ENCODE measurements at regions not wholly inside any gene's neighbourhood (a gene's known extent, or its start where the extent isn't known, plus 50 kb on each side); places are given as distances from the start of the nearest gene placed in this dataset.
A peak's percentile ranks its signal among the peaks of the same experiment; 100 is the strongest.

DNA sequence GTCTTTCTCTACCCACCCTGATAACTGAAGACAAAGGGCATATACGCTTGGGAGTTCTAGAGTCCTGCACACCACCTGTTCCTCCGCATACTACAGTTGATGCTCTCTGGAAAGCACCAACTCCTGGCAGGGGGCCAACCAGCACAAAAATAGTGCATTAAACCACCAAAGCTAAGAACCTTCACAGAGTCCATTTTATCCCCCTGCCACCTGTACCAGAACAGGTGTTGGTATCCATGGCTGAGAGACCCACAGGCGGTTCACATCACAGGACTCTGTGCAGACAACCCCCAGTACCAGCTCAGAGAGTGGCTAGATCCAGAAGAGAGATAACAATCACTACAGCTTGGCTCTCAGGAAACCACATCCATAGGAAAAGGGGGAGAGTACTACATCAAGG lies 114.4 kb upstream of the POU1F1 start:
- no peak for DNase-seq

DNA sequence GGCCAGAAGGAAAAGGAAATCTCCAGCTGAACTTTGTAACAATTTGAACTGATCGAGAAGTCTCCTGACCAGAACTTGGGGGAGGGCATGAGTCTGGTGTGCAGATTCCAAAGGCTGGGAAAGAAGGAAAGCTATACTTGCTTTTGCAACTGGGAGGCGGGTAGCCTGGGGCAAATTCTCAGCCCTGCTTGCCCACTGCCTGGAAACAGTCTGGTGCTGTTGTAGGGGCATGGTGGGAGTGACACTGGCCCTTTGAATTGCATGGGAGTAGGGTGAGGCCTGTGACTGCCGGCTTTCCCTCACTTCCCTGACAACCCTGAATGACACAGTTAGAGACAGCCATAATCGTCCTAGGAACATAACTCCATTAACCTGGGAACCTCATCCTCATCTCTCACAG lies 114.0 kb upstream of the POU1F1 start:
- DNase-seq = no peak

DNA sequence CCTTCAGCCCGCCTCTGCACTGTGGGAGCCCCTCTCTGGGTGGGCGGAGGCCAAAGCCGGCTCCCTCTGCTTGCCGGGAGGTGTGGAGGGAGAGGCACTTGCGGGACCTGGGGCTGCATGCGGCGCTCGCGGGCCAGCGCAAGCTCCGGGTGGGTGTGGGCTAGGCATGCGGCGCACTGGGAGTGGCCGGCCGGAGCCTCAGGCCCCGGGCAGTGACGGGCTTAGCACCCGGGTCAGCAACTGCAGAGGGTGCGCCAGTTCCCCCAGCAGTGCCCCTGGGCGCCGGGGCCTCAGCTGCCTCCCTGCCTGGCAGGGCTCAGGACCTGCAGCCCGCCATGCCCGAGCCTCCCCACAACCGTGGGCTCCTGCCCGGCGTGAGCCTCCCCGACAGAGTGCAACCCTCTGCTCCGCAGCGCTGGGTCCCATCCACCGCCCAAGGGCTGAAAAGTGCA lies 98.9 kb upstream of the POU1F1 start:
- no peak for DNase-seq

DNA sequence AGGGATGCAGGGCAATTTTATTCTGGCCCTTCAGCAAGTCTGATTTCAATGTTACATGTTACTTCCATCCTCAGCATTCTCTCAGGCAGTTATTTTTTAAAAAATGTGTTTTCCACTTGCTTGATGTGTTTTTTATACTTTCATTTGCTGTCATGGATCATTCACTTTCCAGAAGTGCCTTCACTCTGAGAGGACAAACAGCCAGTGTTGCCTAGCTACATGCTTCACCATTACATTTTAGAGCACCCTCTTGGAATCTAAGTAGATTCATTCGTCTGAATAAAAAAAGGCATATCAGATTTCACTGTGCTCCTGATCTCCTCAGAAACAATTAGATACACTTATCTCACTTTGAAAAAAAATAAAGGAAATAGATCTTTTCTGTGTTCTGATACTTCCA lies 93.6 kb upstream of the POU1F1 start:
- no peak for DNase-seq

DNA sequence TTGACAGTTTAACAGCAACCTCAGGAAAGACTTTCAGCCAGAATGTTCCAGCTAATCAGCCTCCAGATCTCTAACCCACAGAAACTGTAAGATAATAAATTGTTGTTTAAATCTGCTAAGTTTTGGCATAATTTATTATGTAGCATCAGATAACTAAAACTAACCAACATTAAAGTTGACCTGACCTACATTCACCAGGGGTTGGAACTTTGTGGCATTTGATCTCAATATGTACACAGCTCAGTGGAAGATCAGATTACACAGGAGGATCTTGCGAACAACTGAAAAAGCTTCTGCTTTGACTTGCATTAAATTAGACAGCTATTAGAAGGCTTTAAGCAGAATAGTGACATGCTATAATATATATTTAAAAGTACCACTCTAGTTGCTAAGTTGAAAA lies 91.4 kb upstream of the POU1F1 start:
- no peak for DNase-seq

DNA sequence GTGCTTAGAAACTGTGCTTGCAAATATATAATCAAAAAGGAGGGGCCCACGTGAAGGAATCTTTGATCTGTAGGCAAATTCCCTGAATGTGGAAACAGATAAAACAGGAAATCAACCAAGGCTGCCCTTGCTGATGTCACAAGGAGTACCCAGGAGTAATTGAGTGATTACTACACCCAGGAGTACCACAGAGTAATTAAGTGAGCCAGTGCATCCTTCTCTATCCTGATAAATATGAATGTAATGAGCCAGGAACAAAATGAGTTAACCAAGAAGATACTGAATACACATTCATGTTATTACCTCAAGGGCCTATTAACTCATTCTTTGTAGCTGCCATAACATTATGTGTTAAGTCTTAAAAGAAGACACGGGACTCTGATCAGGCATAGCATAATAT lies 87.3 kb upstream of the POU1F1 start:
- DNase-seq = no peak

DNA sequence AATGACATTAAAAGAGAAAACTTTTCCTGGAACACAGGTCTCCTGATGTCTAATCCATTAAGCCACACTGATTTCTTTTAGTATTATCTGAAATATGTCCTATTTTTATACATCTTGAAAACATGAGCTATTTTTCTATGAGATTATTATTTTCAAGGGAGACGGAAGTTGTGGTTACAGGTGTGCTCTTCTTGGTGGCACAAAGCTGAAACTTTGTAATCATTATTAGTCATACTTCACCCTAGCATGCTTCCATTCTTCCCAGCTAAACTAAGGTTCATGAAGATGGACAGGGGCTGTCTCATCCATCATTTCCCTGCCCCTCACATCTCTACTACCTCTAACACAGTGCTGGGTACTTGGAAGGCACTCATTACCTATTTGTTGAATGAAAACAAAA lies 85.6 kb upstream of the POU1F1 start:
- DNase-seq = no peak

DNA sequence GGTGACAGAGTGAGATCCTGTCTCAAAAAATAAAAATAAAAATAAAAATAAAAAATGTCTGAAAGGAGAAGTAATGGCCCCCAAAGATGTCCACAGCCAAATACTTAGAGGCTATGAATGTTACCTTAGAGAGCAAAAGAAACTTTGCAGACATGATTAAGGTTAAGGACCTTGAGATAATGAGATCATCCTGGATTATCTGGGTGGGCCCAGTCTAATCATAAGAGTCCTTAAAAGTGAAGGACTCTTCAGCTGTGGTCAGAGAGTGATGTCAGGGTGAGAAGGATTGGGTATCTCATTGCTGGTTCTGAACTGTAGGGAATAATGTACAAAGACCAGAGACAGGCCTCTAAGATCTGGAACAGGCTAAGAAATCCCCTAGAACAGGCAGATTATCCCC lies 84.9 kb upstream of the POU1F1 start:
- no peak for DNase-seq

DNA sequence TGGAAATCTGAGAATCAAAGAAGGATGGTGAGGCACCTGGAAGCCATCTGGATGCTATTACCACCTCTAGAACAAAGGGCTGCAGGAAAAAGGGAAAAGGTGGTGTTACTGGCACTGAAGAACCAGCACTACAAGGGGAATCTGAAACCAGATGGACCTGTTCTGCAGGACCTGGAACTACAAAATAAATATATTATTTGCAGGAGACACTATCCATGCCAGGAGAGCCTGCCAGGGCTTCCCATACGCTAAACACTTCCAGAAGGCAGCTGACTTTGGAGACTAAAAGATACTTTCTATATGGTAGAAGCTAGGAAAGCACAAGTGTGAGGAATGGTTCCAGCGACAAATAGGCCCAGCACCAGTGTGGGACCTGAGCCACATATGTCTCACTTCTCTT lies 83.4 kb upstream of the POU1F1 start:
- DNase-seq = no peak

DNA sequence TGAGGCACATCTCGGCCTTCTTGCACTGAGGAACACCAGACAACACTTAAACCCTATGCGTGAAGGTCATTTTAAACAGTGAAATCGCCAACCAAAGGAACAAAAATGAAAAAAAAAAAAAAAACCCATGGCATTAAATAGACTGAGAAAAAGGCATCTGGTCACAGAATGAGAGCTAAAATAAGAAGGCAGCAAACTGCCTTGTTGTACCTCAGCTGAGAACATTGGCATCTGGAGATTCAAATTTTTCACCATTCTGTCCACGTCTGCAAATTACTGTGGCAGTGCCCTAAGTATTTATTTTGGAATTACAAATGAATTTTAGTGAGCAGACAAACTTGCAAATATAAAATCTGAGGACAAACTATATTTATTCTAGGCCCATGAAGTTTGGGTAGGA lies 82.6 kb upstream of the POU1F1 start:
- no peak for DNase-seq

DNA sequence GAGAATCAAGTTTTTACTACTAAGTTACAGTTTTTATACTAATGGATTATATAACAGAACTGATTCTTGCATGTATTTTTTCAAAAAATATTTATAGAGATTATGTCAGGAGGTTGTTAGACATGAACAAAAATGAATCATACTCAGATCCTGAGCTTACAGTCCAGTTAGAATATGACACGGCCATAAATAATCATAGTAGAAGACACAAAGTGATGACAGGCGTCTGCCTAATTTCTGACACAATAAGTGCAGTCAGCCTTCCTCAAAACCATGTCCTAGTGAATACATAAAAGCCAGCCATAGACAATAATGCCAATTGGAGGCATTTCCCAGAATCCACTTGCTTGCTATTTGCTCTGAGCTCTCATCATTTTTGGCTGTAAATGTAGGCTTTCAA lies 81.7 kb upstream of the POU1F1 start:
- no peak for DNase-seq

DNA sequence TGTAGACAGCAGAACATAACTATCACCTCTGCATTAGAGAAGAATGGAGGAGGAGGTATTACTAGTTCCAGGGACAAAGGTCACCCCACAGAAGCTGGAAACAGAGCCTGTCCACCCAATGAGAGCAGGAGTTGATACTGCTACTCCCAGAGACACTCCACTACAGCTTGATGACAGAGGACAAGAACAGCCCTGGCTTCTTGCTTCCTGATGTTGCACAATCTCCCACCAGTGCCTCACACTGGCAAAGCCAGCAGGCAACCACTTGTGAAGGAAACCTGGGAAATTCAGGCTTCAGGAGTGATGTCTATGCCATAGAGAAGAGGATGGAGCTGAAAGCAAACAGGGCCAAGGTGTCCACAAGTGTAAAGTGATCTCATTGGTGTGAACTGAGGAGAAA lies 78.0 kb upstream of the POU1F1 start:
- DNase-seq = no peak

DNA sequence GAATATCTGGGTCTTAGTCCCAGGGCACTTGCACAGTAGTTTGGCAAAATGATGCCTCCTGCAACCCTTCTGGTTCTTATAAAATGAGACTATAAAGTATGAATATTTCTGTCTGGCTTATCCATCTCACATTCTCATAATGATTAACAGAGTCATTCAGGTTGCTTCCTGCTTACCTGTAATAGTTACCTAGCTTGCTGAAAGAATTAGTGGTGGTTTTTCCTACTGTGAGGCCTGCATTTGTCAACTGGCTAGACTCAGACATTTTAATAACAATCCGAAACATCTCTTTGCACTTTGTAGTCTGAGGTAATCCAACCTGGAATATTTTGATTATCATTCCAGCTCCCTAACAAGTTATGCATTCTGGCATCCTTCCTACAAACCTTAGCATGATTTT lies 75.6 kb upstream of the POU1F1 start:
- DNase-seq = no peak

DNA sequence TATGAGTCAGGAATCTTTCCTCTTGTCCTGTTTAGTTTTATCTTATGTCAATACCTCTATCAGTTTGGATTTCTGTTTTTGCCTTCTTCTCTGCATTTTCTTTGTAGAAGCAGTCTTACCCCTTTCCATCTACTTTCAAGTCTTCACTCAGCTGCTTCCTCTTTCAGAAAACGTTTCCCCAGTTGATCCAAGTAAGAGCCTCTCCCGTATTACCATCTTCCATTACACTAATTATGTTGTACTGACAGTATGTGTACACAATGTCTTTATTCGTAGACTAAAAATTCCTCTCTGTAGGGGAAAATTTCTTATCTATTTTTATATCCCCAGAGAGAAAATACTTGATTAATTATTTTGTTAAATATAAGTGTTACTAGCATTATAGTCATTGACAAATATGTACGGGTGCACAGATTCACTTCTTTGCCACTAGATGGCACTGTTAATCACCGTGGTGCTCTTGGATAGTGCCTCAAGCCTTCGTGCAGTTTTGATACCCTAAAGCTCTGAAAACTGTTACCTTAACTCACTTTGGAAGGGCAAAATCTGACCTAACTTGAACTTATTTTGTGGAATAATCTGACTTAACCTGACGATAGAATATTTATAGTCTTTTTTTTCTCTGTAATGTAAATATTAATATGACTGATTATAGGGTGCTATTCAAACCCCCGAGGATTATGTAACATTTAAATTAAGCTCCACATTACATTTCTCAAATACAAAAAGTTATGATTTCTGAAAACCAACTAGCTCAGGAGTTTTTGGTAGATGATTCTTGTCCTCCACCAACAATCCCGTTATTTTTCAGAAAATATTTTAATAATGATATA lies 74.2 kb upstream of the POU1F1 start:
- DNase-seq = peak; percentile 38 to 79

DNA sequence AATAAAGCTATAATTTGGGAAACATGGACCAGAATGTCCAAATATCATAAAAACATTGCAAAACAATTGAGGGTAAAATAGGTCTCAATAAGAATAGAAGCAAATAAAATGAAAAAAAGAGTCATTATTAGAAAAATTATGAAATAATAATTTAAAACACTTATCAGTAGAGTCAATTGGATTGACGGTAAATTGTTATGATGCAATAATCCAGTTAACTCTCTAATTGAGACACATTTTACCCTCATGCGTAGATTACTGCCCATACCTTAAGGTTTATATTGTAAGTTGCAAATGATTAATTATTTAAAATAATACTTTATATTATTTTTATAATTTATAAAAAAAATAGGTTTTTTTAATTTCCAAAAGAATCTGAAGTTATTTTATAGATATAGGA lies 73.4 kb upstream of the POU1F1 start:
- DNase-seq = no peak

DNA sequence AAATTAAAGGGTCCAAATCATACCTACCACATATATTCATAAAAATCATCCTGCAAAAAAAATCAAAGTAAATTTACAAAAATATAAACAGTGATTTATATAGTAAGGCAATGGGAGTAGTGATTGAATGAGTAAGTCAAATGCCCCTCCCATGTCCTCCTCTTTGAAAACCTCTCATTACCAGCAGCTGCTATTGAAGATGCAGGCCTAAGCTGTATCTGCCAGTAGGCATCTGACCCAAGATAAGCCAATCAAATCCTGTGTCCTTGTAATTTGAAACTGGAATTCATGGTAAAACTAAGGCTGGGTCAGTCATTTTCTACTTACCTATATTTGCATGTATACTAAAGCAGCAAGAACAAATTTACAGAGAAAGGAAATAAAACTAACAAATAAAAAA lies 60.4 kb upstream of the POU1F1 start:
- no peak for DNase-seq

DNA sequence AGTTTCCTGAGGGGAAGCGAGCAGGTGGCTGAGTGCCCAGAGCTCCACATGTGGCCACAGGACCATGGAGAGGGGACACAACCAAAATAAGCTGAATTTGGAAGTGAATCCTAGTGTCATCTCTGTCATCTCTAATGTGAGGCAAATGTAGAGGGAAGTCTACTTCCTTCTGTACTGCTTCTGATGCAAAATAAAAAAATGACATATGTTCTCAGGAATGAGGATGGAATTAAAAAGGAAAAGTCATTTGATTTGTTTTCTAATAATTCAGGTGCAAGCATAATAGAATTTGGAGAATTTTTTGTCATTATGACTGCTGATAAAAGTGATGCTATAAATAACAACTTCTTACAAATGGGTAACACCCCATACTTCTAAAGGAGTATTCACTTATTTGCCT lies 59.5 kb upstream of the POU1F1 start:
- DNase-seq = no peak

DNA sequence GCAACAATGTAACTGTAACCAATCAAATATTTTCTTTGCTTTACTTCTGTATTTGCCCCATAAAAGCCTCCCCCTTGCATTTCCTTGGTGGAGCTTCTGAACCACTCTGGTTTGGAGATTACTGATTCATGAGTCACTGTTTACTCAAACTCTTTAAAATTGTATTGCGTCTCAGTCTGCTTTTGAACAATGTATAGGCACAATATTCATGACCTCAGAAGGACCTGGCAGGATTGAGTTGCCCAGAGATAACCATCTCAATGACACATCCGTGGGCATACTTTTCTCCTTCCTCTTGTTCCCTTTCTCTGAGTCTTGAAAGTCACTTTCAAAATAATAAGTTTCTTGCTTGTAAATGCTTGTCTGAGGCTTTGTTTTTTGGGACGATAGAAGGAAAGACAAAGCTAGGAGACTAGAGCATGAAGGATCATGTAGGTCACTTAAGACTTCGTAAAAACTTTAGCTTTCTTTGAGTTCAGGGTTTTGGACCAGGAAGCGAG lies 57.1 kb upstream of the POU1F1 start:
- DNase-seq = no peak

DNA sequence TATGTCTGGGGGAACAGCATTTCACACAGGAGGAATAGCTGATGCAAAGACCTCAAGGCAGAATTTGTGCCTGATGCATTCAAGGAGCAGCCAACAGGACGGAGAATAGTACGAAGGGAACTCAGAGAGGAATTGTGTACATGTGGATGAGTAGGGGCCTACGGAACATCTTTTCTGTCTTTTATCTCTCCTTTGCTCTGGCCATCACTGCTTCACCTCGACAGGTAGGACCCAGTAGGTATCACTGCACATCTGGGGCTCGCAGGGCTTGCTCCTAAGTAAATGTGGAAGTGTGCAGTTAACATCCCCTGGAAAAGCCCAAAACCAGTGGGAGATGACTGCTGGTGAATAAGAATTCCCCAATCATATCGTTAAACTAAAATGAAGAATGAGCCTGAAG lies 56.4 kb upstream of the POU1F1 start:
- DNase-seq = no peak

DNA sequence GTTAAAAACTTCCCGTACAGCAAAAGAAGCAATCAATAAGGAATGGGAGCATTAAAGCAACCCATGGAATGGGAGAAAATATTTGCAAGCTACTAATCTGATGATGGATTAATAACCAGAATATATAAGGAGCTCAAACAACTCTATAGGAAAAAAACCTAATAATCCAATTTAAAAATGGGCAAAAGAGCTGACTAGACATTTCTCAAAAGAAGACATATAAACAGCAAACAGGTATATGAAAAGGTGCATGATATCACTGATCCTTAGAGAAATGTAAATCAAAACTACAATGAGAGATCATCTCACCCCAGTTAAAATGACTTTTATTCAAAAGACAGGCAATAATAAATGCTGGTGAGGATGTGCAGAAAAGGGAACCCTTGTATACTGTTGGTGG lies 52.7 kb upstream of the POU1F1 start:
- no peak for DNase-seq
